Bronchial epithelial cell (primary cell): ENCODE measurements at regions not wholly inside any gene's neighbourhood (a gene's known extent, or its start where the extent isn't known, plus 50 kb on each side); places are given as distances from the start of the nearest gene placed in this dataset.

Source experiments
- DNase-seq: peaks from one replicate; pipeline ENCODE4 v3.0.0-alpha.2; 2010; ENCODE audit warnings: low read depth
- FAIRE-seq: peaks from 2 replicates; lab custom pipeline; 2011; peaks lifted over from hg19 to GRCh38; lab: Jason Lieb, UNC
- H3K27me3 ChIP-seq: 2 replicates; pipeline ENCODE4 v1.5.1; 2011; ENCODE audit warnings: low read length; ENCODE audit not compliant: control insufficient read depth, insufficient read depth
- H3K36me3 ChIP-seq: 2 replicates; pipeline ENCODE4 v1.5.1; 2011; ENCODE audit warnings: low read length; ENCODE audit not compliant: control insufficient read depth, insufficient read depth
- H3K4me3 ChIP-seq: 2 replicates; pipeline ENCODE4 v1.5.1; 2011; ENCODE audit warnings: mild to moderate bottlenecking, low read depth, low read length, control low read depth
- TF ChIP-seq, protein P1 (sequence below): IDR thresholded peaks from 2 replicates; pipeline ENCODE4 v1.5.1; 2011; ENCODE audit warnings: mild to moderate bottlenecking, moderate library complexity, low read length, control low read depth, inconsistent platforms; ENCODE audit not compliant: insufficient read depth, severe bottlenecking

DNA sequence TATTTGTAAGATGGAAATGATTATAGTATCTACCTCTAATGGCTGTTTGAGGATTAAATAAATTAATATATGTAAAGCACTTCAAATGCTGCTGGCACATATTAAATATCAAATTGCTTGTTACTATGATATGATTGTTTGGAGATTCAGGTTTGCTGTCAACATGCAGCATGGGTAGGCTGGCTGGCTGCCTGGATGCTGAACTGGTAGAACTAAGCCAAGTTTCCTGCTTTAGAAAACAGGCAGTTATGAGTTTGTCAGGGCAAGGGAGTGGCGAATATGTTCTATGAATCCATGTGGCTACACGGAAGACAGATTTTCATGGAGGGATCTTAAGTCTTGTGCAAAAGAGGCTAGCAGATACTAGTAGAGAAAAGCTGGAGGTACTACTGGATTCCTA is 239.6 kb downstream of the GBA3 start:
- H3K4me3 ChIP-seq: no peak overlapping the region
- TF ChIP-seq, protein P1, sequence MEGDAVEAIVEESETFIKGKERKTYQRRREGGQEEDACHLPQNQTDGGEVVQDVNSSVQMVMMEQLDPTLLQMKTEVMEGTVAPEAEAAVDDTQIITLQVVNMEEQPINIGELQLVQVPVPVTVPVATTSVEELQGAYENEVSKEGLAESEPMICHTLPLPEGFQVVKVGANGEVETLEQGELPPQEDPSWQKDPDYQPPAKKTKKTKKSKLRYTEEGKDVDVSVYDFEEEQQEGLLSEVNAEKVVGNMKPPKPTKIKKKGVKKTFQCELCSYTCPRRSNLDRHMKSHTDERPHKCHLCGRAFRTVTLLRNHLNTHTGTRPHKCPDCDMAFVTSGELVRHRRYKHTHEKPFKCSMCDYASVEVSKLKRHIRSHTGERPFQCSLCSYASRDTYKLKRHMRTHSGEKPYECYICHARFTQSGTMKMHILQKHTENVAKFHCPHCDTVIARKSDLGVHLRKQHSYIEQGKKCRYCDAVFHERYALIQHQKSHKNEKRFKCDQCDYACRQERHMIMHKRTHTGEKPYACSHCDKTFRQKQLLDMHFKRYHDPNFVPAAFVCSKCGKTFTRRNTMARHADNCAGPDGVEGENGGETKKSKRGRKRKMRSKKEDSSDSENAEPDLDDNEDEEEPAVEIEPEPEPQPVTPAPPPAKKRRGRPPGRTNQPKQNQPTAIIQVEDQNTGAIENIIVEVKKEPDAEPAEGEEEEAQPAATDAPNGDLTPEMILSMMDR: no peak
- FAIRE-seq (no peak), DNase-seq (no peak)
- no peaks in the 10 kb centered on the region for H3K36me3 ChIP-seq
- no peaks in the 10 kb centered on the region for H3K27me3 ChIP-seq

DNA sequence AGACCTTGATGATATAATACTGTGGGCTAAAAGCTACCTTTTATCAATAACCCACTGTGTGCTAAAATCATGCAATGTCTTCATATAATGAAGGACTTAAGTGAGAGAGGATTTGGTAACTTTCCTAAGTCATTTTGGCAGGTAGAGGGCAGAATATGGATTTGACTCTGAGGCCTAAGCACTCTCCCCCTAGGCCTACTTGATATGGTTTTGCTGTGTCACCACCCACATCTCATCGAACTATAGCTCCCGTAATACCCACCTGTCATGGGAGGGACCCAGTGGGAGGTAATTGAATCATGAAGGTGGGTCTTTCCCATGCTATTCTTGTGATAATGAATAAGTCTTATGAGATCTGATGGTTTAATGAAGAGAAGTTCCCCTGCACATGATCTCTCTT is 229.7 kb downstream of the GBA3 start:
- Histone ChIP-seq H3K27me3 (no peaks in the 10 kb centered on the region), H3K4me3 (no peak overlapping the region), H3K36me3 (no peaks in the 10 kb centered on the region)
- FAIRE-seq (no peak), DNase-seq (no peak)
- TF ChIP-seq, protein P1: no peak

DNA sequence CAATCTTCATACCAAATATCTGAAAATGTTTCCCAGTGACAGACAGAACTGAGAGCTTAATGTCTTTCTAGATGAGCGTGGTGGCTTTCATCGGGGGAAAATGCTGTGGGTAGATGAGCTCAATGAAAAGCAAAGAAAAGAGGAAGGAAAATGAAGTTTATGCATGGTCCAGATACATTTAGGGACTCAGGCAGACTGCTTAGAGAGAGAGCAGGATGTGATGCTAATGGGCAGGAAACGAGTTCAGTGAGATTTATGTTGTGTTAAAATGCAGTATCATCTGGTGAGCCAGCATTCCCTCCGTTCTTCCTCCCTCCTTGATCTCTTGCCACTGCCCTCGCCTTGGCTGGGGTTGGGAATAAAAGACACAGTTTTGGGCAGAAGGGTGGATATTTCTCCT is 229.2 kb downstream of the GBA3 start:
- FAIRE-seq: no peak
- no peak overlapping the region for H3K4me3 ChIP-seq
- H3K27me3 ChIP-seq: no peaks in the 10 kb centered on the region
- no peak for DNase-seq
- TF ChIP-seq, protein P1: no peak
- no peaks in the 10 kb centered on the region for H3K36me3 ChIP-seq

DNA sequence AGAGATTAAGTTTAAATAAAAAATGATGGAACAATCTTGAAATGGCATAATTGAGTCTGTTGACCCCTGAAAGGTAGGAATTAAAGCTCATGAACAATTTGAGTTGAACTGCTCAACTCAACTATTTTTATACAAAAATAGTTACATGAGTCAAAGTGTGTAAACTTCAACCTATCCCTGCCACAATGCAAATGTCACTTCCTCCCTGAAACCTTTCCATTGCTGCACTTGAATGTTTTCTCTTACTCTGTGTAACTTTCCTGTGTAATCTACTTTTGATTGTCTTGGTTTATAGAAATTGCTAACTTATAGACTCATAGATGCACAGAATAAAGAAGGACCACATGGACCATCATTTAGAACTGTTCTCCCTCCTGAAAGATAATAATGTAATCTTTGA is 218.5 kb downstream of the GBA3 start:
- FAIRE-seq: no peak
- TF ChIP-seq, protein P1: no peak
- DNase-seq: no peak
- Histone ChIP-seq H3K27me3 (no peaks in the 10 kb centered on the region), H3K36me3 (no peaks in the 10 kb centered on the region), H3K4me3 (no peak overlapping the region)

DNA sequence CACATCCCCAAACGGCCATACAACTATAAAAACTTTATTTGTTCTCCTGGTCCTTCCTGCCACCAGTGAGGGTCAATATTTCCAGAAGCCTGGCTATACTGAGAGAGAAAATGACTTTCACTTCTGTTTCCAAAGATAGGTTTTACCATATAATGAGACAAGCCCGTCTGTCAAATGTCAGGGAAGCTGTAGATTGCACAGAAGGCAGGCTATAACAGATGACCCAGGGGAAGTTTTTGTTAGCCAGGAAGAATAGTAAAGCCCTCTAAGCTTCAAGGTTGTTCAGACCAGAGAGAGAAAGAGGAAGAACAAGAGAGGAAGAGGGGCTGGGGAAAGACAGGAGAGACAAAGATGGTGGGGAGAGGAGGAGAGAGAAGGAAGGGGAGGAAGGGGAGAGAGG is 217.5 kb downstream of the GBA3 start:
- H3K27me3 ChIP-seq: no peaks in the 10 kb centered on the region
- DNase-seq: no peak
- no peak for FAIRE-seq
- no peak overlapping the region for H3K4me3 ChIP-seq
- TF ChIP-seq, protein P1: no peak
- no peaks in the 10 kb centered on the region for H3K36me3 ChIP-seq

DNA sequence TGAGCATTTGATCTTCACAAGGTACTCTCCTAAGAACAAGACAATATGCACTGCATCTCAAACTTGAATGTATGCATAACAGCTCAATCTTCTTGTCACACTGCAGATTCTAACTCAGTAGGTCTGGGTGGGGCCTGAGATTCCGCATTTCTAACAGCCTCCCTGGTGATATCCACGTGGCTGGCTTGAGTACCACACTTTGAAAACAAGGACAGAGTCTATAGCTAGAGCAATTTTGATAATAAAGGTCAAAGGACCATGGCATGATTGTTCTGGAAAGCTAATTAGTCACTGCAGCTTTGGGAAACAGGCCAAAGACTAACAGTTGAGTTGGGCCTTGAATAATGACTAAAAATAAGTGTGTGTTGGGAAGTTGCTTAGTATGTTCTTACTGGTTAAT is 213.3 kb downstream of the GBA3 start:
- no peak for FAIRE-seq
- no peaks in the 10 kb centered on the region for H3K36me3 ChIP-seq

More for the DNA sequence above, 213.3 kb downstream of the GBA3 start:
- DNase-seq: no peak
- TF ChIP-seq, protein P1: no peak
- H3K4me3 ChIP-seq: no peak overlapping the region
- no peaks in the 10 kb centered on the region for H3K27me3 ChIP-seq
